CD4-positive, alpha-beta T cell (primary cell): ENCODE measurements at regions not wholly inside any gene's neighbourhood (a gene's known extent, or its start where the extent isn't known, plus 50 kb on each side); places are given as distances from the start of the nearest gene placed in this dataset.

ENCODE experiments used
- ATAC-seq: fragments of 200-7000 bp; cut with Tn5 transposase; one replicate; pipeline ENCODE4 v1.10.0; 2022; ENCODE audit warnings: mild to moderate bottlenecking; ENCODE audit not compliant: poor library complexity
- CTCF ChIA-PET: fragments of 350-600 bp; sonication (Branson Sonifier 250); formaldehyde crosslinking; loops from one replicate; lab custom pipeline; 2021; ENCODE audit warnings: antibody characterized with exemption, inconsistent platforms; lab: Charles Lee
- POLR2A ChIA-PET: fragments of 350-600 bp; sonication (Branson Sonifier 250); formaldehyde crosslinking; loops from one replicate; lab custom pipeline; 2021; ENCODE audit warnings: antibody characterized with exemption, inconsistent platforms; lab: Charles Lee
- DNase-seq, 14 experiments: peaks; one replicate each; pipeline ENCODE4 v3.0.0-alpha.2; 2013 to 2020; ENCODE audit warnings: mixed read lengths in 2 of 14
- H3K27ac ChIP-seq, 2 donors: one replicate each; pipeline versions ENCODE4 v1.5.1 to v1.7.0; 2013; ENCODE audit warnings: low read length in 2 of 2, low read depth in 1 of 2, mild to moderate bottlenecking in 1 of 2
- H3K27me3 ChIP-seq, 2 experiments: 1 replicate in 1 of 2; 2 replicates in 1 of 2; pipeline versions ENCODE4 v1.6.1 to v1.7.0; 2013; ENCODE audit warnings: low read length in 2 of 2, control low read depth in 1 of 2, mild to moderate bottlenecking in 1 of 2, moderate library complexity in 1 of 2; ENCODE audit not compliant: insufficient read depth in 2 of 2, control insufficient read depth in 1 of 2
- H3K36me3 ChIP-seq: one replicate; pipeline ENCODE4 v1.6.1; 2013; ENCODE audit warnings: low read length, control low read depth; ENCODE audit not compliant: insufficient read depth
- H3K4me1 ChIP-seq: one replicate; pipeline ENCODE4 v1.6.1; 2013; ENCODE audit warnings: low read length, control low read depth; ENCODE audit not compliant: insufficient read depth
- H3K4me3 ChIP-seq: one replicate; pipeline ENCODE4 v1.5.1; 2013; ENCODE audit warnings: mild to moderate bottlenecking, low read length, moderate library complexity
- H3K9me3 ChIP-seq, 2 experiments: 1 replicate in 1 of 2; 2 replicates in 1 of 2; pipeline versions ENCODE4 v1.6.1 to v1.7.0; 2013; ENCODE audit warnings: low read length in 2 of 2, mild to moderate bottlenecking in 2 of 2, control low read depth in 1 of 2, moderate library complexity in 1 of 2; ENCODE audit not compliant: control insufficient read depth in 1 of 2, insufficient read depth in 1 of 2
- H3K27ac Mint-ChIP-seq: one replicate; pipeline ENCODE4 v1.8.0; 2020; ENCODE audit warnings: mixed read lengths
- H3K27me3 Mint-ChIP-seq: one replicate; pipeline ENCODE4 v1.8.0; 2021; ENCODE audit warnings: mixed read lengths
- H3K36me3 Mint-ChIP-seq: one replicate; pipeline ENCODE4 v1.8.0; 2021; ENCODE audit warnings: low read depth, mixed read lengths
- H3K4me1 Mint-ChIP-seq: one replicate; pipeline ENCODE4 v1.8.0; 2021; ENCODE audit warnings: low read depth, mixed read lengths
- H3K4me3 Mint-ChIP-seq: one replicate; pipeline ENCODE4 v1.8.0; 2020; ENCODE audit warnings: mild to moderate bottlenecking, mixed read lengths
- H3K9me3 Mint-ChIP-seq: one replicate; pipeline ENCODE4 v1.8.0; 2020; ENCODE audit warnings: mixed read lengths
- intact Hi-C, 2 experiments: fragments of 100-400 bp; cut with DNase I in 1 of 2; cut with micrococcal nuclease in 1 of 2; formaldehyde crosslinking; loops; one replicate each; pipeline versions ENCODE4 v1.15.1 to v1.9.0; 2023 to 2025; cut with DNase I, micrococcal nuclease
- TF ChIP-seq, protein P1 (sequence below): fragments of 200-600 bp; IDR thresholded peaks from one replicate; pipeline ENCODE4 v1.8.0; 2022; ENCODE audit warnings: antibody characterized with exemption, mild to moderate bottlenecking

DNA sequence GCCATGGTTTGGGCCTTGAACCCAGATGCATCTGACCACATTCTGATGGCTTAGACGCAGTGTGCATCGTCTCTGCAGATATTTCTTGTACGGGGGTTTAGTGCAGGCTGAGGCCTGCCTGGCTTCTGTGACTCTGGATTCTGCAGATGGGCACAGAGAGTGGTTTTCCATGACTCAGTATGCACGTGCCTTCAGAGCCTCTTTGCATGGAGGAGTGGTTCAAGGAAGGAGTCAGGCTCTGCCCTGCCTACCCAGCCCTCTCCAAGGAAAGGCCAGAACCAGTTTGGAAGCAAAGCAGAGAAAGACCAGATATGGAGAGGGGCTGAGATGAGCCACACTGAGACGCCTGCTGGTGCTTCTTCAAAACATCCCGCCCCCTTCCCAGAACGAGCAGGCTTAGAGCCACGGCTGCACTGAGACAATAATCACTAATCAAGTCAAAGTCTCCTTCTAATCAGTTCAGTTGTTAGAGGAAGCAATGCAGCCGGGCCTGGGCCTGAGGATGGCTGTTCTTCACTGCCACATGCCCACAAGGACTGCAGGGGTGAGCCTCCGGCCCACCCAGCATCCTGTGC, 308.9 kb downstream of the NXPE2 start:
- H3K4me1 Mint-ChIP-seq = no peaks in the 10 kb centered on the region
- no peaks in the 10 kb centered on the region for H3K36me3 ChIP-seq
- H3K4me3 ChIP-seq = no peak overlapping the region
- H3K27me3 Mint-ChIP-seq = no peaks in the 10 kb centered on the region
- H3K27ac ChIP-seq = no peak overlapping the region
- H3K27me3 ChIP-seq = no peaks in the 10 kb centered on the region
- no peaks in the 10 kb centered on the region for H3K4me1 ChIP-seq
- H3K9me3 ChIP-seq = peaks cover 0 to 14% of the 10 kb centered on the region in 2 experiments
- H3K9me3 Mint-ChIP-seq = no peaks in the 10 kb centered on the region
- ATAC-seq (no peak), DNase-seq (no peak)
- H3K27ac Mint-ChIP-seq = no peak overlapping the region
- CTCF ChIA-PET = no interaction called here
- POLR2A ChIA-PET = no interaction called here
- intact Hi-C loops = no loop called here
- no peaks in the 10 kb centered on the region for H3K36me3 Mint-ChIP-seq
- TF ChIP-seq, protein P1, sequence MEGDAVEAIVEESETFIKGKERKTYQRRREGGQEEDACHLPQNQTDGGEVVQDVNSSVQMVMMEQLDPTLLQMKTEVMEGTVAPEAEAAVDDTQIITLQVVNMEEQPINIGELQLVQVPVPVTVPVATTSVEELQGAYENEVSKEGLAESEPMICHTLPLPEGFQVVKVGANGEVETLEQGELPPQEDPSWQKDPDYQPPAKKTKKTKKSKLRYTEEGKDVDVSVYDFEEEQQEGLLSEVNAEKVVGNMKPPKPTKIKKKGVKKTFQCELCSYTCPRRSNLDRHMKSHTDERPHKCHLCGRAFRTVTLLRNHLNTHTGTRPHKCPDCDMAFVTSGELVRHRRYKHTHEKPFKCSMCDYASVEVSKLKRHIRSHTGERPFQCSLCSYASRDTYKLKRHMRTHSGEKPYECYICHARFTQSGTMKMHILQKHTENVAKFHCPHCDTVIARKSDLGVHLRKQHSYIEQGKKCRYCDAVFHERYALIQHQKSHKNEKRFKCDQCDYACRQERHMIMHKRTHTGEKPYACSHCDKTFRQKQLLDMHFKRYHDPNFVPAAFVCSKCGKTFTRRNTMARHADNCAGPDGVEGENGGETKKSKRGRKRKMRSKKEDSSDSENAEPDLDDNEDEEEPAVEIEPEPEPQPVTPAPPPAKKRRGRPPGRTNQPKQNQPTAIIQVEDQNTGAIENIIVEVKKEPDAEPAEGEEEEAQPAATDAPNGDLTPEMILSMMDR = no peak
- no peak overlapping the region for H3K4me3 Mint-ChIP-seq

DNA sequence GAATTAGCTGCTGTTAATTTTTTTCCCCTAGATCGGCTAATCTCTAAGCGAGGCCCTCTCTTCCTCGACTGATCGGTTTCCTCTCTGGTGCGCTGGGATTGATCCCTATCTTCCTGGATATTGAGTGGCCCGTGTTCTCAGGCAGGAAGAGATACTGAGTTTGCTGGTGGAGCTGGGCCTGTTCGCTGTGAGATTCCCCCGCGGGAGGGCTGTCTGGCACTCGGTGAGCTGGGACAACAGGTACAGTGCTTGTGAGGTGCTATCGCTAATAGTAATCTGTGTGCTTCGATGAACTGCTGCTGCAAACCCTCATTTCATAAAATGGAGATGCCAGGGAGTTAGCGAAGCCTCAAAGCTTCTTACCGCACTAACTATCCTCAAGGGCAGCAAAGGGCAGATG, 310.3 kb downstream of the NXPE2 start:
- H3K9me3 Mint-ChIP-seq = no peaks in the 10 kb centered on the region
- H3K27me3 ChIP-seq = no peaks in the 10 kb centered on the region
- intact Hi-C loops = no loop called here
- DNase-seq (no peak), ATAC-seq (no peak)
- H3K36me3 Mint-ChIP-seq = no peaks in the 10 kb centered on the region
- ChIA-PET POLR2A (no interaction called here), CTCF (no interaction called here)
- H3K27me3 Mint-ChIP-seq = no peaks in the 10 kb centered on the region
- H3K4me3 ChIP-seq = no peak overlapping the region
- no peaks in the 10 kb centered on the region for H3K36me3 ChIP-seq
- TF ChIP-seq, protein P1 = no peak
- H3K27ac Mint-ChIP-seq = no peak overlapping the region
- peaks cover 0 to 14% of the 10 kb centered on the region in 2 experiments for H3K9me3 ChIP-seq
- H3K4me1 Mint-ChIP-seq = no peaks in the 10 kb centered on the region
- H3K4me1 ChIP-seq = no peaks in the 10 kb centered on the region
- H3K27ac ChIP-seq = no peak overlapping the region
- H3K4me3 Mint-ChIP-seq = no peak overlapping the region

DNA sequence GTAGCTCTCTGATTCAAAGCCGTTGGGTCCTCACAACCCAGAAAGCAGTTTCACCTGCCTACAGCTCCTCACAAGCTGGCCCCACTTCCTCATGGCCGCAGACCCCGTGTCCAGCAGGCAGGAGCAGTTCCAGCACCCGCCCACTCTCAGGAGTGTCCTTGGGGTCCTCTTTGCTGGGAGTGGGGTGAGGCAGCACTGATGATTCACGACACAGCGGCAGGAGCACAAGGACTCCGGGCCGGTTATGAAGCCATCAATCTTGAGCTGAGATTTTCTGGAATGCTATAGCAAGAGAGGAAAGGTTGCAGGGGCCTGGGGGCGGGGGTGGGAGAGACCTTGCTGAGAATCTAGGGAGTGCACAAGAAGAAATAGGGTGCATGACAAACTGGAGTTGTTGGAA, 311.2 kb downstream of the NXPE2 start:
- ChIA-PET POLR2A (no interaction called here), CTCF (no interaction called here)
- H3K4me3 Mint-ChIP-seq = no peak overlapping the region
- no peaks in the 10 kb centered on the region for H3K4me1 Mint-ChIP-seq
- TF ChIP-seq, protein P1 = no peak
- Histone ChIP-seq H3K36me3 (no peaks in the 10 kb centered on the region), H3K9me3 (peaks cover 0 to 14% of the 10 kb centered on the region in 2 experiments), H3K4me3 (no peak overlapping the region), H3K27me3 (no peaks in the 10 kb centered on the region), H3K27ac (no peak overlapping the region), H3K4me1 (no peaks in the 10 kb centered on the region)
- H3K27ac Mint-ChIP-seq = no peak overlapping the region
- no peaks in the 10 kb centered on the region for H3K36me3 Mint-ChIP-seq
- H3K9me3 Mint-ChIP-seq = no peaks in the 10 kb centered on the region
- intact Hi-C loops = no loop called here
- no peaks in the 10 kb centered on the region for H3K27me3 Mint-ChIP-seq
- ATAC-seq (no peak), DNase-seq (no peak)
